ENCODE measurements at regions not wholly inside any gene's neighbourhood (a gene's known extent, or its start where the extent isn't known, plus 50 kb on each side); places are given as distances from the start of the nearest gene placed in this dataset.

DNA sequence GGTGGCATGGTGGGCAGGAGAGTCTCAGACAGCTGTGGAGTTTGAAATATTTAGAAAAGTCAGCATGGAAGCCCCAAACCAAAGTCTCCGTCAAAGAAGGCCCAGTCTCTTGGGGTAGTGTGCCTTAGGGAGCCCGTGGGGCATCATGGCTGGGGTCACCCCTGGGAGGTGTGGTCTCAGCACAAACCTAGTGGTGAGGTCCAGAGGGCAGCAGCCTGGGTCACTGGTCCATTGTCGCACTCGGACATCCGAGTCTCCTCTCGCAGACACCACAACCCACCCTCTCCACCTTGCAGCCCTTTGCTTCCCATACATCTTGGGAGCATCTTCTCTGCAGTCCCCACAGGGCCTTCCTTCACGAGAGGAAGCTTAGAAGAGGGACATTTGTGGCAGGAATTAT is 588.0 kb upstream of the TMEM132C start:
- TF ChIP-seq, protein P1, sequence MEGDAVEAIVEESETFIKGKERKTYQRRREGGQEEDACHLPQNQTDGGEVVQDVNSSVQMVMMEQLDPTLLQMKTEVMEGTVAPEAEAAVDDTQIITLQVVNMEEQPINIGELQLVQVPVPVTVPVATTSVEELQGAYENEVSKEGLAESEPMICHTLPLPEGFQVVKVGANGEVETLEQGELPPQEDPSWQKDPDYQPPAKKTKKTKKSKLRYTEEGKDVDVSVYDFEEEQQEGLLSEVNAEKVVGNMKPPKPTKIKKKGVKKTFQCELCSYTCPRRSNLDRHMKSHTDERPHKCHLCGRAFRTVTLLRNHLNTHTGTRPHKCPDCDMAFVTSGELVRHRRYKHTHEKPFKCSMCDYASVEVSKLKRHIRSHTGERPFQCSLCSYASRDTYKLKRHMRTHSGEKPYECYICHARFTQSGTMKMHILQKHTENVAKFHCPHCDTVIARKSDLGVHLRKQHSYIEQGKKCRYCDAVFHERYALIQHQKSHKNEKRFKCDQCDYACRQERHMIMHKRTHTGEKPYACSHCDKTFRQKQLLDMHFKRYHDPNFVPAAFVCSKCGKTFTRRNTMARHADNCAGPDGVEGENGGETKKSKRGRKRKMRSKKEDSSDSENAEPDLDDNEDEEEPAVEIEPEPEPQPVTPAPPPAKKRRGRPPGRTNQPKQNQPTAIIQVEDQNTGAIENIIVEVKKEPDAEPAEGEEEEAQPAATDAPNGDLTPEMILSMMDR (IDR thresholded peaks at IDR 0.05; ENCODE audit: borderline replicate concordance, extremely low read depth, insufficient read depth): no peak
- H3K36me3 ChIP-seq (ENCODE audit: control insufficient read depth in 2 of 3, insufficient read depth in 3 of 3, low read length in 3 of 3): no peaks in the 10 kb centered on the region
- H3K9ac ChIP-seq (ENCODE audit: low read length in 3 of 3): no peak overlapping the region
- no peak overlapping the region for H3K27ac ChIP-seq (ENCODE audit: low read depth in 2 of 2, low read length in 2 of 2)
- H3K4me1 ChIP-seq (ENCODE audit: control insufficient read depth in 2 of 3, insufficient read depth in 2 of 3, low read depth in 1 of 3, low read length in 3 of 3): peaks cover 0 to 3% (median 0%) of the 10 kb centered on the region in 3 donors
- FAIRE-seq (no peak), DNase-seq (no peak)
- intact Hi-C loops (cut with DNase I): no loop called here
- H3K27me3 ChIP-seq (ENCODE audit: control insufficient read depth, insufficient read depth, low read length): no peaks in the 10 kb centered on the region
- no peaks in the 10 kb centered on the region for H3K9me3 ChIP-seq (ENCODE audit: control insufficient read depth in 2 of 3, insufficient read depth in 1 of 3, low read length in 3 of 3)
- no peak overlapping the region for H3K4me3 ChIP-seq (ENCODE audit: low read length in 3 of 3)

DNA sequence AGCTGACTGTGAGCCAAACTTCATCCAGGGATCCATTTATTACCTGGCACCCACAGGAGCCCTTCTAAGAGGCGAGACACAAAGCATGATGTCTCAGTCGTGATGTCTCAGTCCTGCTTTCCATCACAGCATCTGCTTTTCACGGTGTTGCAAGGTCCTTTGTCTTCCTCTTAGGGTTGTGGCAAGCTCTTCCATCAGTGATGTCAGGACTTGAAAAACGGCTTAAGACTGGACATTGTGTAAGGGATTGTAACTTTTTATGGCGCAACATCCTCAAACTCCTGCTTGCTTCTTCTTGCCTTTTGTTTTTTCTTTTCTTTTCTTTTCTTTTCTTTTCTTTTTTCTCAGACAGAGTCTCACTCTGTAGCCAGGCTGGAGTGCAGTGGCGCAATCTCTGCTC is 586.5 kb upstream of the TMEM132C start:
- TF ChIP-seq, protein P1 (IDR thresholded peaks at IDR 0.05; ENCODE audit: borderline replicate concordance, extremely low read depth, insufficient read depth): no peak
- FAIRE-seq: no peak

DNA sequence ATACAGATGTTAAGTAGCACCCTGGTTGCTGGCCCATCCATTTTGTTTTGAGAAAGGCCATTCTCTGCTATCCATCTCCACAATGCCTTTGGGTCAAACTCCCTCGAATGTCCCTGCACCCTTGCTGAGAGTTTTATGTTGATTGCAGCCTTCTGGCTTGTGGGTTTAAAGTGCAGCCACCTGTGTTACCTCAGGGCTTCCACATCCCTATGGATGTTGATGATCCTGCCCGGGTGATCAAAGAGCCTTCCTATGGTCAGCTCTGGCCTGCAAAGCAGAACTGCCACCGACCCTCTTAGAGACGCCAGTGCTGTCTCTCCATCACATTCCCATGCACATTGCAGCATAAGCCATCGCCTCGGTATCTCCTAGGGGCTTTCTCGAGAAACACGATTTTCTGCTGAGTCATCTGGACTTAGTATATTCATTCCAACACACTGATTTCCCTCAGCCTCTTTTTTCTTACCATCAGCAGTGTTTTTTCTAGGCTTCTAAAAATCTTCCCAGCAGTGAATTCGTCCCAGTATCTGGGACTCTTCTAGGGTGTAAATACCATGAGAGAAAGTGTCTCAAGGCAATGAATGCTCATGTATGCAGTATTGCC is 585.7 kb upstream of the TMEM132C start:
- Histone ChIP-seq H3K27ac (ENCODE audit: low read depth in 2 of 2, low read length in 2 of 2) (no peak overlapping the region), H3K4me1 (ENCODE audit: control insufficient read depth in 2 of 3, insufficient read depth in 2 of 3, low read depth in 1 of 3, low read length in 3 of 3) (peaks cover 0 to 3% (median 0%) of the 10 kb centered on the region in 3 donors), H3K9me3 (ENCODE audit: control insufficient read depth in 2 of 3, insufficient read depth in 1 of 3, low read length in 3 of 3) (no peaks in the 10 kb centered on the region), H3K4me3 (ENCODE audit: low read length in 3 of 3) (no peak overlapping the region), H3K9ac (ENCODE audit: low read length in 3 of 3) (no peak overlapping the region), H3K36me3 (ENCODE audit: control insufficient read depth in 2 of 3, insufficient read depth in 3 of 3, low read length in 3 of 3) (no peaks in the 10 kb centered on the region), H3K27me3 (ENCODE audit: control insufficient read depth, insufficient read depth, low read length) (no peaks in the 10 kb centered on the region)
- TF ChIP-seq, protein P1 (IDR thresholded peaks at IDR 0.05; ENCODE audit: borderline replicate concordance, extremely low read depth, insufficient read depth): no peak
- no peak for DNase-seq
- FAIRE-seq: no peak
- intact Hi-C loops (cut with DNase I): no loop called here

More for the DNA sequence above, 586.5 kb upstream of the TMEM132C start:
- DNase-seq: no peak
- Histone ChIP-seq H3K4me3 (ENCODE audit: low read length in 3 of 3) (no peak overlapping the region), H3K9ac (ENCODE audit: low read length in 3 of 3) (no peak overlapping the region), H3K27ac (ENCODE audit: low read depth in 2 of 2, low read length in 2 of 2) (no peak overlapping the region), H3K9me3 (ENCODE audit: control insufficient read depth in 2 of 3, insufficient read depth in 1 of 3, low read length in 3 of 3) (no peaks in the 10 kb centered on the region), H3K27me3 (ENCODE audit: control insufficient read depth, insufficient read depth, low read length) (no peaks in the 10 kb centered on the region), H3K4me1 (ENCODE audit: control insufficient read depth in 2 of 3, insufficient read depth in 2 of 3, low read depth in 1 of 3, low read length in 3 of 3) (peaks cover 0 to 3% (median 0%) of the 10 kb centered on the region in 3 donors), H3K36me3 (ENCODE audit: control insufficient read depth in 2 of 3, insufficient read depth in 3 of 3, low read length in 3 of 3) (no peaks in the 10 kb centered on the region)
- intact Hi-C loops (cut with DNase I): no loop called here

DNA sequence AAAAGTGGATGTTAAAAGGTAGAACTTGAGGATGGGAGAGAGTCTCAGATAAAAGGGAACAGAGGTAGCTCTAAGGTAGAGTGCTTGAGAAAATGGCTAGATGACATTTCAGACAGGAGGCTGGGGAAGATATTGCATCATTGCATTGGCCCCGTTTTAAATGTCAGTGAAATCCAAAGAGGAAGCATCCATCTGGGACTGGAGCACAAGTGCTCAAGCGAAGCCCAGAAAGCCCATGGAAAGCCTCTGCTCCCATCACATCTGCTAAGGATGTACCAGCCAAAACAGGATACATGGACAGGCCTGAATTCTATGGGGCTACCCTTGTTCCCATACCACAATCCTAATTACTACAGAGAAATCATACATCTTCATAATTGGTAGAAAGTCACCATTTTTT is 581.5 kb upstream of the TMEM132C start:
- no peak for DNase-seq
- H3K9ac ChIP-seq (ENCODE audit: low read length in 3 of 3): no peak overlapping the region
- H3K4me3 ChIP-seq (ENCODE audit: low read length in 3 of 3): no peak overlapping the region
- H3K4me1 ChIP-seq (ENCODE audit: control insufficient read depth in 2 of 3, insufficient read depth in 2 of 3, low read depth in 1 of 3, low read length in 3 of 3): no peaks in the 10 kb centered on the region
- no peaks in the 10 kb centered on the region for H3K27me3 ChIP-seq (ENCODE audit: control insufficient read depth, insufficient read depth, low read length)
- no peaks in the 10 kb centered on the region for H3K9me3 ChIP-seq (ENCODE audit: control insufficient read depth in 2 of 3, insufficient read depth in 1 of 3, low read length in 3 of 3)
- FAIRE-seq: no peak
- no peaks in the 10 kb centered on the region for H3K36me3 ChIP-seq (ENCODE audit: control insufficient read depth in 2 of 3, insufficient read depth in 3 of 3, low read length in 3 of 3)
- no peak overlapping the region for H3K27ac ChIP-seq (ENCODE audit: low read depth in 2 of 2, low read length in 2 of 2)
- intact Hi-C loops (cut with DNase I): no loop called here
- TF ChIP-seq, protein P1 (IDR thresholded peaks at IDR 0.05; ENCODE audit: borderline replicate concordance, extremely low read depth, insufficient read depth): no peak
